Esophagus muscularis mucosa (tissue), 3 donors: ENCODE measurements at regions not wholly inside any gene's neighbourhood (a gene's known extent, or its start where the extent isn't known, plus 50 kb on each side); places are given as distances from the start of the nearest gene placed in this dataset.

Source experiments
- POLR2A ChIP-seq: fragments of 450-650 bp; IDR thresholded peaks from one replicate; pipeline ENCODE4 v1.6.1; 2017; ENCODE audit warnings: antibody characterized with exemption, moderate library complexity, mild to moderate bottlenecking, low read depth
- TF ChIP-seq, protein P1 (sequence below), 3 experiments: fragments of 200-600 bp in 2 of 3; fragments of 450-650 bp in 1 of 3; sonication (generic) in 2 of 3; IDR thresholded peaks; one replicate each; pipeline ENCODE4 v1.5.1; 2017 to 2019; ENCODE audit warnings: antibody characterized with exemption in 3 of 3, mild to moderate bottlenecking in 2 of 3, moderate library complexity in 1 of 3

DNA sequence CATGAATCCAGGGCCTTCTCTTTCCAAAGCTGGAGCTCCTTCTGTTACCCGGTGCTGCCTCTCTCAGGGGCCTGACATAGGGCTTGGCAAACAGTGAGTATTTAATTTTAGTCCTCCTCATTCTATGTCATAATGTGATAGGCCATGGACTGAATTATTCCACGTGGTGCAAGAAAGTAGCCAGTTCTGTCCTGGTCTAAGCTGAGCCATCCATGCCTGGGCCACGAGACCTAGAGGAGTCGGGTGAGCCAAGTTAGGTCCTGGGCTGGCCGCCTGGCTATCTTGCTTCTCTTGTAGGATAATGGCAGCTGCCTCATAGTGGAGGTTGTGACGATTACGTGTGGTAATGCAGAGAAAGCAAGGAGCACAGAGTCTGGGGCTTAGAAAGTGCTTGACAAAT lies 170.6 kb downstream of the FAM43A start:
- TF ChIP-seq POLR2A = no peak
- TF ChIP-seq, protein P1, sequence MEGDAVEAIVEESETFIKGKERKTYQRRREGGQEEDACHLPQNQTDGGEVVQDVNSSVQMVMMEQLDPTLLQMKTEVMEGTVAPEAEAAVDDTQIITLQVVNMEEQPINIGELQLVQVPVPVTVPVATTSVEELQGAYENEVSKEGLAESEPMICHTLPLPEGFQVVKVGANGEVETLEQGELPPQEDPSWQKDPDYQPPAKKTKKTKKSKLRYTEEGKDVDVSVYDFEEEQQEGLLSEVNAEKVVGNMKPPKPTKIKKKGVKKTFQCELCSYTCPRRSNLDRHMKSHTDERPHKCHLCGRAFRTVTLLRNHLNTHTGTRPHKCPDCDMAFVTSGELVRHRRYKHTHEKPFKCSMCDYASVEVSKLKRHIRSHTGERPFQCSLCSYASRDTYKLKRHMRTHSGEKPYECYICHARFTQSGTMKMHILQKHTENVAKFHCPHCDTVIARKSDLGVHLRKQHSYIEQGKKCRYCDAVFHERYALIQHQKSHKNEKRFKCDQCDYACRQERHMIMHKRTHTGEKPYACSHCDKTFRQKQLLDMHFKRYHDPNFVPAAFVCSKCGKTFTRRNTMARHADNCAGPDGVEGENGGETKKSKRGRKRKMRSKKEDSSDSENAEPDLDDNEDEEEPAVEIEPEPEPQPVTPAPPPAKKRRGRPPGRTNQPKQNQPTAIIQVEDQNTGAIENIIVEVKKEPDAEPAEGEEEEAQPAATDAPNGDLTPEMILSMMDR (IDR thresholded peaks at IDR 0.05) = no peak
